ELF-1 (cell line): ENCODE measurements at regions not wholly inside any gene's neighbourhood (a gene's known extent, or its start where the extent isn't known, plus 50 kb on each side); places are given as distances from the start of the nearest gene placed in this dataset.
A peak's percentile ranks its signal among the peaks of the same experiment; 100 is the strongest.
"Not testable (repeated sequence)": the region's sequence is repeated elsewhere in the genome, so short reads cannot be mapped to it uniquely, and the experiment has no call there.

Source experiments
- DNase-seq: peaks from one replicate; pipeline ENCODE4 v3.0.0-alpha.2; 2016; ENCODE audit warnings: low read depth, low spot score

DNA sequence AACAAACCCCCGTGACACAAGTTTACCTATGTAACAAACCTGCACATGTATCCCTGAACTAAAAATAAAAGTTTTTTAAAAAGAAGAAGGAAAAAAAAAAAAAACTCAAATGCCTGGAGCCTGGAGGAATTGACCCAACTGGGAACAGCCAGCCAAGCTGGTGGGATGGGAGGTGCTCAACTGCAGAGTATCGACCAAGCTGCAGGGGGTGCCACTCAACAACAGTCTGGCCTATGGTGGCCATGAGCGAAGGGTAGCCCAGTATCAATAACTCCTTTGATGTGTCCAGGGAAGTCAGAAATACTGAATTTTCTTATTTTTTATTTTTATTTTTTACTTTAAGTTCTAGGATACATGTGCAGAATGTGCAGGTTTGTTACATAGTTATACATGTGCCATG is 310.3 kb upstream of the DLGAP1 start:
- DNase-seq: no peak

DNA sequence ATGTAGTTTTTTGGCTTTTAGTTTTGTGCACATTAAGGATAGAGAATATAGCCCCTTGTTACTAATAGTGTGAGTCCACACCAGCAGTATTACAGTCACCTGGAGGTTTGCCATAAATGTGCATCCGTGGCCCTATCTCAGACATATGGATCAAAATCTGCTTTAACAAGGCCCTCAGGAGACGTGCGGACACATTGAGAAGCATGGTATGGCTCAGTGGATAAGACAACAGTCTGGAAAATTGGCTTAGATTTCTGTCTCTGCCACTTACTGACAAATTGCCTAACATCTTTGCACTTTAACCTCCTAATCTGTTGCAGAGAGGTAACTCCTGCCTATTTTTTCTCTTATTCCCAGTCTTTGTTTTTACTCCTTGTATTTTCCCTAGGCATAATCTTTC is 307.2 kb upstream of the DLGAP1 start:
- DNase-seq: no peak

DNA sequence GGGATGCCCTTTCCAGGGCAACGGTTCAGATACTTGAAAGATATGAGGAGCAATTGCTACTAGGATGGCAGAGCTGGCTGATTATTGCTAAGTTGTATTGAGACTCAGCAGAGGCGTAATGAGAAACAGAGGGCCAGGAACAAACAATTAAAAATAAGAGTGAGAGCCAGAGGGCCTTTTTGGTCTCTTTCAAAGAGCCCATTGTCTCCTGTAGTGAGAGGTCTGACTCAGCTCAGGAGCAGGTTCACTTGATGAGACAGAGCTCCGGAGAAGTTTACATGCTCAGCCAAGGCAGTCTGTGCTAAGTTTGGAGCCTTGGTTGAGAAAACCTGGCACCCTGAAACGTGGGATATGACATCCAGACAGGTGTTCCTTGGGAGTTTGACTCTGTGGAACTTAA is 303.9 kb upstream of the DLGAP1 start:
- peak; percentile 31 for DNase-seq

DNA sequence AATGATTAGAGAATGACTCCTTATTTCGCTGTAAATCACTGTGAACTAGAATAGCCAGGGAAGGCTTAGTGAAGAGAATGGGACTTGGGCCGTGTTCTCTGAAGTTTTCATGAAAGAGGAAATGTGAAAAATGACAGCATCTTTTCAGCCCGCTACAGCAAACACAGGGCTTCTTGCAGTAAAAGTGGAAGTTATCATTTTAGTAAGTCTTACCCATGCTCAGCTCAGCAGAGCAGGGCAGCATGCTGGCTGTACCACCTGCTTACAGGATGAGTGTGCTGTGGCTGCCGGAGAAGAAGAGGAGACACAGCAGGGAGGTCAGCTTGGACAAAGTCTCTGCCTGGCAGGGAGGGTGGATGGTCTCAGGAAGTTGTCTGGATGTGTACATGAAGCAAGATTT is 300.7 kb upstream of the DLGAP1 start:
- no peak for DNase-seq

DNA sequence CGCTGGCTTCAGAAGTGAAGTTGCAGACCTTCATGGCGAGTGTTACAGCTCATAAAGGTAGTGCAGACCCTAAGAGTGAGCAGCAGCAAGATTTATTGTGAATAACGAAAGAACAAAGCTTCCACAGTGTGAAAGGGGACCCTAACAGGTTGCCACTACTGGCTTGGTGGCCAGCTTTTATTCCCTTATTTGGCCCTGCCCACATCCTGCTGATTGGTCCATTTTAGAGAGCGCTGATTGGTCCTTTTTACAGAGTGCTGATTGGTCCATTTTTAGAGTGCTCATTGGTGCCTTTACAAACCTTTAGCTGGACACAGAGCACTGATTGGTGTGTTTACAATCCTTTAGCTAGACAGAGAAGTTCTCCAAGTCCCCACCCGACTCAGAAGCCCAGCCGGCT is 298.0 kb upstream of the DLGAP1 start:
- DNase-seq: not testable (repeated sequence)

DNA sequence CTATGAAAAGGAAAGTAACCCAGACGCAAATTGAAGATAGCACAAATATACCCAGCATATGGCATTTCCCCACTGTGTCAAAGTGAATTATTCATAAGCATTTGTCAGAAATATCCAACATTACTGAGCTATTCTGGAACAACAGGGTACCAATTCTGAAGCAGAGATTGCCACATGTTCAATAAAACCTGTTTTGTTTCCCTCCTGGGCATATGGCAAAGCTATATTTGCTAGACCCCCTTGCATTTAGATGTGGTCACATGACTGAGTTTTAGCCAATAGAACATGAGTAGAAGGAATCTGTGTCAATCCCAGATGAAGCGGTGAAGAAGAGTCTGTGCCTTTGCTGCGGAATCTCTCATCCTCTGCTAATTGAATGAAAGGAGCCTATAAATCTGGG is 296.4 kb upstream of the DLGAP1 start:
- no peak for DNase-seq

DNA sequence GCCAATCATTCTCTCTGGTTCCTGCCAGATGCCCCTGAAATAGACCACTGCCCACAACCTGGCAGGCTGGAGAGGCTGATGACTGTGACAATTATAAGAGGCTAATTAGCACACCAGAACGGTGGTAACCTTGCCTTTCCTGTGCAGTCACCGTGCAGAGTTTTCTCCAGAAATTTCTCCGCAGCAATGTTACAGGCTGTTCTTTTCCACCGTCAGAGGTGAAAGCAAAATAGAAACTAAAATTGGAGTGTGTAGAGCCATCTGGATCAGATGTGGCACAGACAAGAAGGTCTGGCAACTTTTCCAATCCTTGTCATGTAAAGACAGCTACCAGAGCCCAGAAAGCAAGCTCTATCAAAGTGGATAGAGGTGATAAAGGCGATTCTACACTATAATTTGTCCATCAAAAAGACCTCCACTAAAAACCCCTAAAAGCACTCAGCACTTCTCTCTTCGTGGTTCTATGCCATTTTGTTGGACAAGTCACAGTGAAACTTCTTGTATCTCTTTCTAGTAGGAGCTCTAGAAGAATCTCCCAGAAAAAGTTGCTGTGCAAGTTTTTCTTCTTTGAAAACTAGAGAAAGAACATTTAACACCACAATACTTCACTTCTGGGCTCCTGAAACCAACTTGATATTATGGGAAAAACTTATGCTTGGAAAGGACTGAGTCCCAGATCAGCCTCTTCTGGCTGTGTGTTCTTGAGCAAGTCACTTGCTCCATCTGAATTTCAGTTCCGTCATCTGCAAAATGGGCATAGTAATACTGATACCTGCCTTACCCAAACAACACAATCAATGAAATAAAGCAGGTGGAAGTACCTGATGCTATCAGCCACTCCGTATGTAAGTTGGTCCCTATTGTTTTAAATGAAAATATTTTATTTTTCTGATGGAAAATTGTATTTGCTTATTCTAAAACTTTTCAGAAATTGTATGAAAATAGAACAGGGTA is 295.6 kb upstream of the DLGAP1 start:
- DNase-seq: no peak

DNA sequence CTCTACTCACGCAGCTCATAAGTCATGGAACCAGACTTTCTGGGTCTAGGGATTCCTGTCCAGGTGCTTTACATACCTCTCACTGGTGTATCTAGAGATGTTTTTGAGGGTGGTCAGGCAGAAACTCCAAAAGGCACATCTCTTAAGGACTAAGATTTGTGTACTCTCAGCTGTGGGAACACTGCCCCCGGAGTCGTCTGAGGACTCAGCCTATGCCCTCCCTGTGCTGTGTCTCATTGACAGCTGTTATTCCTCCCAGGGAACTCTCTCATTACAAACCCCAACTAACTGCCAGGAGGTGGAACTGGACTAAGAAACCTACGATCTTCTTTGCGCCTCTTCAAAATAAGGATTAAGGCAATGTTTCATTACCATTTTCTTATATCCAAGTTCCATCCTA is 293.9 kb upstream of the DLGAP1 start:
- DNase-seq: no peak

DNA sequence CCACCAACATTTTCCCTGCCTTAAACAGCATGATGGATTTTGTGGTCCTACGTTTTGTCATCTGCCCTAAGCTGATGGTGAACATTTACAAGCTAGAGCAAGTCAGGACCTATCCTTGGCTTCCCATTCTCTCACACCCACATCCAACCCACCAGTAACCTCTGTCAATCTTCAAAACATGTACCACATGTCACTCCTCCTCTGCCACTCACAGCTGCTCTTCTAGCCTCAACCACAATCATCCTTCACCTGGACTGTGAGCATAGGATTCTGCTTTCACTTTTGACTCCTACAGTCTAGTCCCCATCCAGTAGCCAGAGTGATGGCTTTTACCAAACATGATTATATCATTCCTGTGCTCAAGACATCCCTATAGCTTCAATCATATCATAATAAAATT is 279.8 kb upstream of the DLGAP1 start:
- DNase-seq: no peak

DNA sequence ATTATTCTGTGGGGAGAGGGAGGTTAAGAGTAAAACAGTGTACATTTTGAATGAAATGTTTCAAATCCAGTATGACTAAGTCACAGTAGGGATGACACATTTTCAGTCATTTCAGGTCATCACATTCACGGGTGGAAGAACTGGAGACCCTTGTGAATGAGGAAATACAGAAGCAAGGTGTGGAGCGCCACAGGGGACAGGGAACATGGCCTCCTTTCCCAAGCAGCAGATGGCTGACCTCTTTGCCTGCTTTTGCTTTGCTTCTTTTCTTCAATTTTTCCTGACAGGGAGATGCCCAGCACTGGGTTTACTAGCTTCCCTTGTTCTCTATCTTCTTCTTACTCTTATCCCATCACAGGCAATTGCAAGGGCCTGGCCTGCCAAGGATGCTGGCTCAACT is 278.9 kb upstream of the DLGAP1 start:
- no peak for DNase-seq

DNA sequence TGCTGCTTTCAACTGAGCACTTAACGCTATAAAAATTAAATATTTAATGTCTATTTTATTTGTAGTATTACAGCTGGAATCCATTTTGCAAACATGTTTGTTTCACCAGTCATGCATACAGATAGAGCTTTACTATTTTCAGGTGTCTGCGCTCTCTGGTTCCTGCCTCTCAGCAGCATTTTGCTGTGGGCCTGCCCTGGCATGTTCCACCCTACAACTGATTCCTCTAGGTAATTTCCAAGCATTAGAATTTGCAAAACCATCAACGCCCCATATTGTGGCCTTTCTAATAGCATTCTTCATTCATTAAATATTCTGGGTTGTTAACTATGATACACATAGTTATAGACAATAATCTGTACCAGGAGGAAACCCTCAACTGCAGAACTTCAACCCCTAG is 266.4 kb upstream of the DLGAP1 start:
- DNase-seq: no peak

DNA sequence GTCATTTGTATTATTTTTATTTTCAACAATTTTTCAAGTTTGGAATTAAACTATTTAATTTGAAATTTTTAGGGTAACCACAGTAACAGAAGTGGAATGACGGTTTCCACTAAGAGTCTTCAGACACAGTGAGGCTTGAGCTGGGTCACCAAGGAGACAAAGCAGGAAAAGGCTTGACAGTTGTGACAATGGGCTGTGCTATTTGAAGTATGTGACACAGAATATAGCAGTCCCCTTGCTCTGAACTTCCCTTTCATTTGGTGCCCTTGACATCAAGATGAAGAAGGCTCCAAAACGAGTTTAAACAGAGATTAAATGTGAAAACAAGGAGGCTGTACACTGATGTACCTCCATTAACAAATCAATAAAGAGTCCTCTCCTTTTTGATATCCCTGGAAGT is 265.4 kb upstream of the DLGAP1 start:
- DNase-seq: no peak

DNA sequence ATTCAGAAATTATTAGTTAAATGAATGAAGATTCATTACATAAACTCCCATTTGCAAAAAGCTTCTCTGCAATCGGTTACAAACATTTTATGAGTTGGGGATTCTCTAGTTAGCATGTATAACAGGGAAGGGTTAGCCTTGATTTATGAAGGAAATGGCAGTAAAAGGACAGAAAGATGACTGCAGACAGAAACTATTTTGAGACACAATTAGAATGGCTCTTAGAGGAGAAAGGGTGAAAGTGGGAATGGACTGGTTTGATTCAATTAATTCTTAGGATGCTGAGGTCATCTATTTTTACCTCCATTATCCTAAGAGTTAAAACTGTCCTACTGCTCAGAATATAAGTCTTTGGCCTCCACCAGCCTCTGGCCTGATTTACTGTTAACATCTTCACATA is 250.8 kb upstream of the DLGAP1 start:
- no peak for DNase-seq

DNA sequence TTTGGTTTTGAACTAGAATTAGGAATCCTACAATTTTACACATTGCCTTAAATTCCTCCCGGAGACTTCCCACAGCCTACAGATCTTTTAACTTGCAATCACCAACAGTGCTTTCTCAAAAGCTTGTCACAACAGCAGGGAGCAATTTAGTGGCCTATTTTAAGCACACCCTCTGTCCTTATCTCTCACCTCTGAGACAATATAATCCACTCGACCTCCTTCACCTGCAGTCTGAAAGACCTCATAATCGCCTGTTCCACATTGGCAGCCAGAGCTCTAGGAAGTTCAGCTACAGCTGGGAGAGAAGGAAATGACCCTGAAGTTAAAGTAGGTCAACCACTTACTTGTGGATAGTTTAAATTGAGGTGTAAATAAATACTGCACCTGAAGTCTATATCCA is 249.7 kb upstream of the DLGAP1 start:
- DNase-seq: no peak

DNA sequence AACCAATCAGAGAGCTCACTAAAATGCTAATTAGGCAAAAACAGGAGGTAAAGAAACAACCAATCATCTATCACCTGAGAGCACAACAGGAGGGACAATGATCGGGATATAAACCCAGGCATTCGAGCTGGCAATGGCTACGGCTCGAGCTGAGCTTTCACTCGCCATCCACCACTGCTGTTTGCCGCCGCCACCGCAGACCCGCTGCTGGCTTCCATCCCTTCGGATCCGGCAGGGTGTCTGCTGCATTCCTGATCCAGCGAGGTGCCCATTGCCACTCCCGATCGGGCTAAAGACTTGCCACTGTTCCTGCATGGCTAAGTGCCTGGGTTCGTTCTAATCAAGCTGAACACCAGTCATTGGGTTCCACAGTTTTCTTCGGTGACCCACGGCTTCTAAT is 236.7 kb upstream of the DLGAP1 start:
- DNase-seq: no peak

DNA sequence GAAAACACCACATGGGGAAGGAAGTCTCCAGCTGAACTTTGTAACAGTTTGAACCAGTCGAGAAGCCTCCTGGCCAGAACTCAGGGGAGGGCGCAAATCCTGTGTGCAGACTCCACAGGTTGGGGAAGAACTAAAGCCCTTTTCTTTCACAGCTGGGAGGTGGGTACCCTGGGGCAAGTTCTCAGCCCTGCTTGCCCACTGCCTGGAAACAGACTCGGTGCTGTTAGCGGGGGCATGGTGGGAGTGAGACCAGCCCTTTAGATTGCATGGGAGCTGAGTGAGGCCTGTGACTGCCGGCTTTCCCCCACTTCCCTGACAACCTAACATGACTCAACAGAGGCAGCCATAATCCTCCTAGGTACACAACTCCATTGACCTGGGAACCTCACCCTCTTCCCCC is 223.6 kb upstream of the DLGAP1 start:
- peak; percentile 1 for DNase-seq

DNA sequence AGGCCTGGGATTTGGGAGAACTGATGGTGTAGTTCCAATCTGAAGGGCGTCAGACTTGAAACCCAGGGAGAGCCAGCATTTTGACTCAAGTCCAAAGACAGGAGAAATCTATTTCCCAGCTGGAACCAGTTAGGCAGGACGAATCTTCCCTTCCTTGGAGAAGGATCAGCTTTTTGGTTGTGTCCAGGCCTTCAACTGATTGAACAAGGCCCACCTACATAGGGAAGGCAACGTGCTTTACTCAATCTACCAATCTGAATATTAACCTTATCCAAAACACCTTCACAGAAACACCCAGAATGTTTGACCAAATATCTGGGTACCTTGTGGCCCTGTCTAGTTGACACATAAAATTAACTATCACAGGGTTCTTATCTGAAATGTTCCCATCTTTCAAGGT is 221.9 kb upstream of the DLGAP1 start:
- no peak for DNase-seq

DNA sequence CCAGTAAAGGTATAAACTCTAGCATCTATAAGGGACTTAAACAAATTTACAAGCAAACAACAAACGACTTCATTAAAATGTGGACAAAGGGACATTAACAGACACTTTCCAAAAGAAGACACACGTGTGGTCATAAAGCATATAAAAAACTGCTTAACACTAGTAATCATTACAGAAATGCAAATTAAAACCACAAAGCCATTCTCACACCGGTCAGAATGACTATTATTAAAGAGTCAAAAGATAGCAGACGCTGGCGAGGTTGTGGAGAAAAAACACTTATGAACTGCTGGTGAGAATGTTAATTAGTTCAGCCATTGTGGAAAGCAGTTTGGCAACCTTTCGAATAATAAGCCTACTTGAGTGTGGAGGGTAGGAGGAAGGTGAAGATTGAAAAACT is 217.1 kb upstream of the DLGAP1 start:
- DNase-seq: no peak

DNA sequence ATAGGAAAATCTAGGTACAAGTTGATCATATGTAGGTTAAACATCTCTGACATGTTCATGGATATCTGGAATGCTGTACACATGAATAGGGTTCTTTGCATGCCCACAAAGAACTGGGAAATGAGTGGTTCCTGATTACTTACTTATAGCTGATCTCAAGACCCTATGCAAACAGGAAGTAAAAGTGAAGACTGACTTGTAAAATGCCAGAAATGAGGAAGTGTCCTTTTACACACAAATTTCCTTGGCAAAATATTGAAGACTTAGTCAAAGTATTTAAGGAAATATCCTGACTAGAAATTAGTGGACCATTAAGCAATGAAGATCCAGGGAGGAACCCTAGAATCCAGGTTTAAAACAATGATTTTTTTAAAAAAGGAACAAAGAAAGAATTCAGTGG is 203.7 kb upstream of the DLGAP1 start:
- no peak for DNase-seq

DNA sequence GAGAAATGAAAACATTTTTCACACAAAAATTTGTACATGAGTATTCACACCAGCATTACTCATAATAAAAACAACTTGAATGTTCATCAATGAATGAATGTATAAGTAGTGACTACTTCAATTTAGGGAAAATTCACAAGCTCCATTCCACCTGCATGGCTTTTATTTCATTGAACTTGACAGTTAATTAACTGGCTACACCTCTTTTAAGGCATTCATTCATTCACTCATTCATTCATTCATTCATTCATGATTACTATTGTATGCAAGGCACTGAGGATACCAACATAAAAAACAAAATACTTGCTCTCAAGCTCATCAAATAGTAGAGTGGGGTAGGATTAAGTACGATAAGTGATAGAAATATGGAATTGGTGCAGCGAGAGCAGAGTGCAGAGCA is 198.3 kb upstream of the DLGAP1 start:
- DNase-seq: no peak

DNA sequence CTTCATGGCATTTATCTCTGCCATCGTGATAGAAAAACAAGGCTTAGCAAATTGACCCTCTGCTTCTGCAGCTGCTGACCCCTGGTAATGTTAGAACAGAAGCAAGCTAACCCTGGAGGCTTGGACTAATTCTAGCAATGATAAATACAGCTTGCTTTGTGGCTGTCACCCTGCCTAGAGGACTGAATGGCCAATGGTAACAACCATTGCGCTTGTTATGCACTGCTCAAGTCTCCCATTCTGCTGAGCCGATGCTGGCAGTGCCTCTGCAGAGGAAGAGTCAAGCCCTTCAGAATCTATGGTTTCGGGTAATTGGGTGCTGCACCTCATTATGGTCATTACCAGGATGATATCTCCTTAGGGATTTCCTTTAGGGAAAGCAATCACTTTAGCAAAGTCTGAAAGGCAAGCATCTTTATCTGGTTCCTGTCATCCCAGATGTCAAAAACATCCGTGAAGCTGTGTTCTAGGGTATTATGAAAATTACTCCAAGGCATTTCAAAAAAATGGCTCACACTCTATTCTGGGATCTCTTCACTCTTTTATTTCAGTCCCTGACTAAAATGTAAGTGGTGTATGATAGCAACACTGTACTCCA is 186.8 kb upstream of the DLGAP1 start:
- peak; percentile 11 for DNase-seq

DNA sequence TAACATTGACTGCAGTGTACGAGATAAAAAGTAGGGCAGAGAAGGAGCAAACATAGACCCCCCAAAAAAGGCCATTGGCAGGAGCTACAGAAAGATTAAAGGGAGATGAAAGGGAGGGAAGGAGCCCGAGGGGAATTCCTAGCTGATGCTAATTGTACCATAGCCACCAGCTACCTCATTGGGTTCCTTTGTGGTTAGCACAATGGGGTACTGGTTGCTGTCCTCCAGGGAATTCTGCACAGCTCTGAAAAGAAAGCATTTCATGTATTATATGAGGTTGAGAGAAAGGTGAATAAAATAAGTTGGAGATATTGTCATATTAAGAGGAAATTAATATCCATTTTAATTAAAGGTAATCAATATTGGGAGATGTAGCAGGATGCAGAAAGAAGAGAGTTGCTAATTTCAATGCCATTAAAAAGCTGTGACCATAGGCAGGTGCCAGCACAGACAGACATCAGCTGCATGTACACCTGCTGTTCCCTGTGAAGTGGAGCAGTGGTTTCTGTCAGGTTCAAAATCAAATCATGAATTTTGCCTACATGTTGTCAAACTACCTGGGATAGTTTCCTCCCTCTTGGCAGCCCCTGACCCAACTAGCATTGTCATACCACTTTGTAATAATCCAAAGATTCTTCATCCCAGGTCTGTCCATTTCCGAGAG is 185.4 kb upstream of the DLGAP1 start:
- DNase-seq: peak; percentile 70
